ENCODE measurements at regions not wholly inside any gene's neighbourhood (a gene's known extent, or its start where the extent isn't known, plus 50 kb on each side); places are given as distances from the start of the nearest gene placed in this dataset.

GRCh38 chr16:55411231-55411630 is 67.8 kb upstream of the MMP2 start:
- TF ChIP-seq, protein P1, sequence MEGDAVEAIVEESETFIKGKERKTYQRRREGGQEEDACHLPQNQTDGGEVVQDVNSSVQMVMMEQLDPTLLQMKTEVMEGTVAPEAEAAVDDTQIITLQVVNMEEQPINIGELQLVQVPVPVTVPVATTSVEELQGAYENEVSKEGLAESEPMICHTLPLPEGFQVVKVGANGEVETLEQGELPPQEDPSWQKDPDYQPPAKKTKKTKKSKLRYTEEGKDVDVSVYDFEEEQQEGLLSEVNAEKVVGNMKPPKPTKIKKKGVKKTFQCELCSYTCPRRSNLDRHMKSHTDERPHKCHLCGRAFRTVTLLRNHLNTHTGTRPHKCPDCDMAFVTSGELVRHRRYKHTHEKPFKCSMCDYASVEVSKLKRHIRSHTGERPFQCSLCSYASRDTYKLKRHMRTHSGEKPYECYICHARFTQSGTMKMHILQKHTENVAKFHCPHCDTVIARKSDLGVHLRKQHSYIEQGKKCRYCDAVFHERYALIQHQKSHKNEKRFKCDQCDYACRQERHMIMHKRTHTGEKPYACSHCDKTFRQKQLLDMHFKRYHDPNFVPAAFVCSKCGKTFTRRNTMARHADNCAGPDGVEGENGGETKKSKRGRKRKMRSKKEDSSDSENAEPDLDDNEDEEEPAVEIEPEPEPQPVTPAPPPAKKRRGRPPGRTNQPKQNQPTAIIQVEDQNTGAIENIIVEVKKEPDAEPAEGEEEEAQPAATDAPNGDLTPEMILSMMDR (IDR thresholded peaks at IDR 0.05): no peak
- Mint-ChIP-seq H3K4me3 (no peak overlapping the region), H3K27me3 (ENCODE audit: low read depth, poor library complexity) (peaks cover 50% of the 10 kb centered on the region), H3K9me3 (no peaks in the 10 kb centered on the region), H3K36me3 (ENCODE audit: low read depth) (no peaks in the 10 kb centered on the region), H3K27ac (no peak overlapping the region), H3K4me1 (no peaks in the 10 kb centered on the region)
- DNase-seq: no peak

- DNase-seq: peak; percentile 35
- Mint-ChIP-seq H3K9me3 (no peaks in the 10 kb centered on the region), H3K36me3 (ENCODE audit: low read depth) (no peaks in the 10 kb centered on the region), H3K27ac (no peak overlapping the region), H3K27me3 (ENCODE audit: low read depth, poor library complexity) (peaks cover 59% of the 10 kb centered on the region), H3K4me1 (no peaks in the 10 kb centered on the region), H3K4me3 (no peak overlapping the region)
- TF ChIP-seq, protein P1 (IDR thresholded peaks at IDR 0.05): no peak
These were observed 60.4 kb upstream of the MMP2 start for GRCh38 chr16:55418586-55418985.

GRCh38 chr16:55421226-55421625 is 57.8 kb upstream of the MMP2 start:
- H3K27ac Mint-ChIP-seq: no peak overlapping the region
- no peaks in the 10 kb centered on the region for H3K4me1 Mint-ChIP-seq
- TF ChIP-seq, protein P1 (IDR thresholded peaks at IDR 0.05): no peak
- H3K9me3 Mint-ChIP-seq: no peaks in the 10 kb centered on the region
- no peaks in the 10 kb centered on the region for H3K36me3 Mint-ChIP-seq (ENCODE audit: low read depth)
- no peak for DNase-seq
- no peak overlapping the region for H3K4me3 Mint-ChIP-seq
- H3K27me3 Mint-ChIP-seq (ENCODE audit: low read depth, poor library complexity): peaks cover 52% of the 10 kb centered on the region

GRCh38 chr16:55426865-55427484 is 52.0 kb upstream of the MMP2 start:
- TF ChIP-seq, protein P1 (IDR thresholded peaks at IDR 0.05): no peak
- no peak for DNase-seq

More at GRCh38 chr16:55426865-55427484, 52.0 kb upstream of the MMP2 start:
- Mint-ChIP-seq H3K36me3 (ENCODE audit: low read depth) (no peaks in the 10 kb centered on the region), H3K27ac (no peak overlapping the region), H3K27me3 (ENCODE audit: low read depth, poor library complexity) (peaks cover 36% of the 10 kb centered on the region), H3K9me3 (no peaks in the 10 kb centered on the region), H3K4me3 (no peak overlapping the region), H3K4me1 (no peaks in the 10 kb centered on the region)
